ENCODE measurements at regions not wholly inside any gene's neighbourhood (a gene's known extent, or its start where the extent isn't known, plus 50 kb on each side); places are given as distances from the start of the nearest gene placed in this dataset.
"Not testable (repeated sequence)": the region's sequence is repeated elsewhere in the genome, so short reads cannot be mapped to it uniquely, and the experiment has no call there.

GRCh38 chr17:18546514-18547398 is 70.2 kb downstream of the LGALS9C start:
- DNase-seq, result not testable (repeated sequence)

GRCh38 chr17:18557086-18557485 is 80.5 kb downstream of the LGALS9C start:
- not testable (repeated sequence) for DNase-seq

GRCh38 chr17:18563381-18564098 is 80.7 kb downstream of the TBC1D28 start:
- not testable (repeated sequence) for DNase-seq

- peak; percentile 49 for DNase-seq
These were observed 80.1 kb downstream of the TBC1D28 start for GRCh38 chr17:18564099-18564448.

- not testable (repeated sequence) for DNase-seq
These were observed 75.8 kb downstream of the TBC1D28 start for GRCh38 chr17:18568108-18568995.

- not testable (repeated sequence) for DNase-seq
These were observed 74.7 kb downstream of the TBC1D28 start for GRCh38 chr17:18569489-18569913.

GRCh38 chr17:18572536-18572935 is 71.7 kb downstream of the TBC1D28 start:
- DNase-seq, result not testable (repeated sequence)

- DNase-seq, result not testable (repeated sequence)
These were observed 70.1 kb downstream of the TBC1D28 start for GRCh38 chr17:18574137-18574536.

All from activated CD4-positive, alpha-beta T cell treated with anti-CD3 and anti-CD28 coated beads, Interleukin-2, Interleukin-6, amounts not matched to agents 100 ng/mL and 50 ng/mL, durations not matched to agents 16 hours and 8 hours (primary cell).